ENCODE measurements at regions not wholly inside any gene's neighbourhood (a gene's known extent, or its start where the extent isn't known, plus 50 kb on each side); places are given as distances from the start of the nearest gene placed in this dataset.
"Not testable (repeated sequence)": the region's sequence is repeated elsewhere in the genome, so short reads cannot be mapped to it uniquely, and the experiment has no call there.

DNA sequence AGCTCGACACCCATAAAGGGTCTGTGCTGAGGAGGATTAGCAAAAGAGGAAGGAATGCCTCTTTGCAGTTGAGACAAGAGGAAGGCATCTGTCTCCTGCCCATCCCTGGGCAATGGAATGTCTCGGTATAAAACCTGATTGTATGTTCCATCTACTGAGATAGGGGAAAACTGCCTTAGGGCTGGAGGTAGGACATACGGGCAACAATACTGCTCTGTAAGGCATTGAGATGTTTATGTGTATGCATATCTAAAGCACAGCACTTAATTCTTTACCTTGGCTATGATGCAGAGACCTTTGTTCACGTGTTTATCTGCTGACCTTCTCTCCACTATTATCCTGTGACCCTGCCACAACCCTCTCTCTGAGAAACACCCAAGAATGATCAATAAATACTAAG, 210.7 kb downstream of the POTED start:
- not testable (repeated sequence) for DNase-seq (ENCODE audit: low read depth)

DNA sequence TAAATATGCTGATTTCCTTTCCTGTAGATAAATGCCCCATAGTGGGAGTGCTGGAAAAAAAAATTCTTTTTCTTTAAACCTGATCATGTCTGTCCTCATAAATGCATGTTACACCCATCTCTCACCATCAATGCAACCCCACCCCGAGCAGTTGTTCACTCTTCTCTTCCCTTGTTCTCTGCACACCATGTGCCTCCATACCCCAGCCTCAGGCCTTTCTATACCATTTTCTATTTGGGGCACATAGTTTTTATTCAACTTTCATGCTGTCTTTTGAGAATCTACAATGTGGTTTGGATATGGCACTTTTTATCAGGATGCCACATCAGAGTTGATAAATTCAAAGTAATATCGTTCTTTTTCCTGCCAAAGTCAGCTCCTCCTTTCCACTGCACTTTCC, 202.6 kb downstream of the POTED start:
- not testable (repeated sequence) for DNase-seq (ENCODE audit: low read depth)

DNA sequence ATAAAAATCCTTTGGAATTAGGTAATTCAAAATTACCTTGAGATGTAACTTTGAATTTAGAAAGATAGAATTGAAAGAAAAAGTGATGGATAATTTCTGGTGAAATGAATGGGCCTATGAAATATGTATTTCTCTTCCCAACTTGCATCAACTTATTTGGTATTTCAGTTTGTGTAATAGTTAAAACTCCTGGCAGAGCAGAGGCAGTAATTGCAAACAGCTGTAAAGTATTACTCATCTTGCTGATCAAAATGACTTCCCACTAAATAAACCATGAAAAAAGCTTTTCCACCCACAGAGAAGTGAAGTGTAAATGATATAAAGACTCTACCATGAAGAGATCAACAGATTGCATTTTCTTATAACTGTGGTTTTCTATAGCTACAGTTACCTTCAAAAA, 201.0 kb downstream of the POTED start:
- not testable (repeated sequence) for DNase-seq (ENCODE audit: low read depth)

DNA sequence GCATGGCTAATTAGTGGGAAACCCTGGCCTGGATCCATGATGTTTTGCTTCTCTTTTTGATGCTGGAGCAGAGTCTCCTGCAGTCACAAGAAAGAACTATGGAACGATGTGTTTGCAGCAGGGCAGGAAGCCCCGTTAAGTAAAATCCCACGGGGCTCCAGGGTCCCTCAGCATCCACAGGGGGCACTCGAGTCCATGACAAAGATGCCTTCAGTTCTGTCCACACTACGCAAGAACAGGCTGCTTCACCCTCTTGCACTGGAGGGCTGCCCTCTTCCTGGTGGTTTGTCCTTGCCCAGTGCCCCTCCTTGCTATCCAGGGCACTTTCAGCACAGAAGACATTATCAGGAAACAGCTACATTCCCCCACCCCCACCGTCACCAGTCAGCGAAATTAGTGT, 196.9 kb downstream of the POTED start:
- DNase-seq (ENCODE audit: low read depth): not testable (repeated sequence)

DNA sequence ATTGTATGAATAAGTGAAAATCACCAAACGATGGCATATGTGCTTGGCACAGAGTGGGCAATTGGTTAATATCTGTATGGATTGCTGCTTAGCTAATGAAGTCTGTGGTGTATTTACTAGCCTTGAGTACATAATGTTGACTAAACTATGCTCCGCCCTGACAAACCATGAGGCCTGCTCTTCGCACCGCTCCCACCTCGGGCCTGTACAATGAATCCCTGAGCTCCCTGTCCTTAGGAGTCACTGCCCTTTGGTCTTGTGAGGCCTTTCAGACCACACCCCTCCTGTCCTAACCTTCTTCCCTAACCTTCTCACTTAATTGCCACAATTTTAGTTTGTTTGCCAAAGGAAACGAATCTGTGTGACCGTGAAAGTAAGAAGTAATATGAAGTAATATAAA, 193.2 kb downstream of the POTED start:
- not testable (repeated sequence) for DNase-seq (ENCODE audit: low read depth)
